Tibial nerve (tissue), 4 donors: ENCODE measurements at regions not wholly inside any gene's neighbourhood (a gene's known extent, or its start where the extent isn't known, plus 50 kb on each side); places are given as distances from the start of the nearest gene placed in this dataset.

Experiments used
- CTCF ChIP-seq, 5 experiments: fragments of 200-600 bp in 3 of 5; fragments of 450-650 bp in 2 of 5; sonication (generic) in 3 of 5; IDR thresholded peaks; one replicate each; pipeline ENCODE4 v1.5.1; 2016 to 2019; ENCODE audit warnings: antibody characterized with exemption in 5 of 5, mild to moderate bottlenecking in 3 of 5, moderate library complexity in 2 of 5
- EP300 ChIP-seq, 2 donors: sonication (generic); formaldehyde crosslinking; IDR thresholded peaks; one replicate each; pipeline ENCODE4 v1.6.1; 2017; ENCODE audit warnings: antibody characterized with exemption in 2 of 2, mild to moderate bottlenecking in 1 of 2

GRCh38 chr12:131399000-131399399 lies 311.9 kb upstream of the SFSWAP start:
- TF ChIP-seq EP300 (IDR thresholded peaks at IDR 0.05) (no peak), CTCF (IDR thresholded peaks at IDR 0.05) (no peak)
